ENCODE measurements at regions not wholly inside any gene's neighbourhood (a gene's known extent, or its start where the extent isn't known, plus 50 kb on each side); places are given as distances from the start of the nearest gene placed in this dataset.

- H3K4me1 ChIP-seq = no peaks in the 10 kb centered on the region
- WGBS, 2 donors = 67 to 85% methylated on average over 4 of the region's 4 CpGs
- H3K4me3 ChIP-seq = no peak overlapping the region
- TF ChIP-seq CTCF (IDR thresholded peaks at IDR 0.05) (no peak), POLR2A (IDR thresholded peaks at IDR 0.05) (no peak)
- no peaks in the 10 kb centered on the region for H3K9me3 ChIP-seq
- DNase-seq = no peak
- no peak overlapping the region for H3K27ac ChIP-seq
- H3K27me3 ChIP-seq = no peaks in the 10 kb centered on the region
- H3K36me3 ChIP-seq (ENCODE audit: low read depth, missing control alignments) = no peaks in the 10 kb centered on the region
- intact Hi-C loops (cut with DNase I; ENCODE audit: low total_unique reads) = no loop called here
These were observed 588.1 kb downstream of the DCDC2C start for GRCh38 chr2:4291430-4291829.

GRCh38 chr2:4295680-4296079, 592.3 kb downstream of the DCDC2C start:
- Histone ChIP-seq H3K4me1 (no peaks in the 10 kb centered on the region), H3K36me3 (ENCODE audit: low read depth, missing control alignments) (no peaks in the 10 kb centered on the region), H3K4me3 (no peak overlapping the region), H3K9me3 (no peaks in the 10 kb centered on the region), H3K27ac (no peak overlapping the region), H3K27me3 (no peaks in the 10 kb centered on the region)
- intact Hi-C loops (cut with DNase I; ENCODE audit: low total_unique reads) = no loop called here
- TF ChIP-seq POLR2A (IDR thresholded peaks at IDR 0.05) = no peak
- no peak for TF ChIP-seq CTCF (IDR thresholded peaks at IDR 0.05)
- DNase-seq = no peak

- Histone ChIP-seq H3K4me1 (no peaks in the 10 kb centered on the region), H3K27ac (no peak overlapping the region), H3K4me3 (no peak overlapping the region), H3K9me3 (no peaks in the 10 kb centered on the region), H3K36me3 (ENCODE audit: low read depth, missing control alignments) (no peaks in the 10 kb centered on the region), H3K27me3 (no peaks in the 10 kb centered on the region)
- 66 to 85% methylated on average over 3 of the region's 3 CpGs for WGBS, 2 donors
- no peak for TF ChIP-seq CTCF (IDR thresholded peaks at IDR 0.05)
- no peak for TF ChIP-seq POLR2A (IDR thresholded peaks at IDR 0.05)
- intact Hi-C loops (cut with DNase I; ENCODE audit: low total_unique reads) = no loop called here
- DNase-seq = no peak
These were observed 597.2 kb downstream of the DCDC2C start for GRCh38 chr2:4300616-4301015.

GRCh38 chr2:4324531-4324930, 621.2 kb downstream of the DCDC2C start:
- 87 to 91% methylated on average over 3 of the region's 3 CpGs for WGBS, 2 donors
- Histone ChIP-seq H3K4me3 (no peak overlapping the region), H3K36me3 (ENCODE audit: low read depth, missing control alignments) (no peaks in the 10 kb centered on the region), H3K27me3 (no peaks in the 10 kb centered on the region), H3K4me1 (no peaks in the 10 kb centered on the region), H3K9me3 (no peaks in the 10 kb centered on the region), H3K27ac (no peak overlapping the region)
- intact Hi-C loops (cut with DNase I; ENCODE audit: low total_unique reads) = no loop called here
- no peak for DNase-seq
- no peak for TF ChIP-seq CTCF (IDR thresholded peaks at IDR 0.05)
- TF ChIP-seq POLR2A (IDR thresholded peaks at IDR 0.05) = no peak

GRCh38 chr2:4336864-4337263, 633.5 kb downstream of the DCDC2C start:
- Histone ChIP-seq H3K36me3 (ENCODE audit: low read depth, missing control alignments) (no peaks in the 10 kb centered on the region), H3K4me3 (no peak overlapping the region), H3K27me3 (no peaks in the 10 kb centered on the region), H3K4me1 (no peaks in the 10 kb centered on the region), H3K9me3 (no peaks in the 10 kb centered on the region), H3K27ac (no peak overlapping the region)
- no peak for TF ChIP-seq CTCF (IDR thresholded peaks at IDR 0.05)
- TF ChIP-seq POLR2A (IDR thresholded peaks at IDR 0.05) = no peak
- 81 to 93% methylated on average over 4 of the region's 4 CpGs for WGBS, 2 donors
- no peak for DNase-seq
- intact Hi-C loops (cut with DNase I; ENCODE audit: low total_unique reads) = no loop called here
